ENCODE measurements at regions not wholly inside any gene's neighbourhood (a gene's known extent, or its start where the extent isn't known, plus 50 kb on each side); places are given as distances from the start of the nearest gene placed in this dataset.

GRCh38 chr6:169363590-169363989 is 109.9 kb upstream of the THBS2 start:
- TF ChIP-seq CTCF (conservative IDR thresholded peaks at IDR 0.05; ENCODE audit: low read depth in 2 of 2) (no peak), EZH2 (IDR thresholded peaks at IDR 0.05; ENCODE audit: low read depth, unreplicated experiment) (no peak), EZH2phosphoT487 (IDR thresholded peaks at IDR 0.05; ENCODE audit: unreplicated experiment) (no peak), REST (IDR thresholded peaks at IDR 0.05; ENCODE audit: unreplicated experiment) (no peak), POLR2AphosphoS5 (IDR thresholded peaks at IDR 0.05; ENCODE audit: low read depth) (no peak), ZNF331 (CRISPR knock-in tag; IDR thresholded peaks at IDR 0.05; ENCODE audit: low read depth) (no peak), CREB1 (CRISPR knock-in tag; IDR thresholded peaks at IDR 0.05; ENCODE audit: low read depth) (no peak), ZNF114 (CRISPR knock-in tag; IDR thresholded peaks at IDR 0.05) (no peak), NANOG (IDR thresholded peaks at IDR 0.05; ENCODE audit: borderline replicate concordance) (no peak), STAT1 (IDR thresholded peaks at IDR 0.05; ENCODE audit: unreplicated experiment) (no peak), ETS1 (IDR thresholded peaks at IDR 0.05) (no peak)

Data from GM23338 (cell line).